ENCODE measurements at regions not wholly inside any gene's neighbourhood (a gene's known extent, or its start where the extent isn't known, plus 50 kb on each side); places are given as distances from the start of the nearest gene placed in this dataset.

- Histone ChIP-seq H3K79me2 (no peaks in the 10 kb centered on the region), H3K36me3 (ENCODE audit: control insufficient read depth, insufficient read depth, low read length) (no peaks in the 10 kb centered on the region), H3K27me3 (ENCODE audit: control insufficient read depth, insufficient read depth, low read length) (no peaks in the 10 kb centered on the region), H3K4me1 (no peaks in the 10 kb centered on the region), H3K9ac (no peak overlapping the region), H3K9me3 (ENCODE audit: control insufficient read depth, low read length) (no peaks in the 10 kb centered on the region), H3K27ac (no peak overlapping the region), H3K4me2 (ENCODE audit: low read length) (no peak overlapping the region), H3K4me3 (ENCODE audit: low read depth, low read length) (no peak overlapping the region), H2AFZ (no peak overlapping the region)
- TF ChIP-seq CTCF (IDR thresholded peaks at IDR 0.05): no peak
These were observed 92.0 kb downstream of the SPP2 start for GRCh38 chr2:234142530-234142929.

GRCh38 chr2:234139755-234140154 is 89.3 kb downstream of the SPP2 start:
- no peak overlapping the region for H3K27ac ChIP-seq
- no peaks in the 10 kb centered on the region for H3K79me2 ChIP-seq
- H3K4me2 ChIP-seq (ENCODE audit: low read length): no peak overlapping the region
- H3K9me3 ChIP-seq (ENCODE audit: control insufficient read depth, low read length): no peaks in the 10 kb centered on the region
- H3K27me3 ChIP-seq (ENCODE audit: control insufficient read depth, insufficient read depth, low read length): no peaks in the 10 kb centered on the region
- H3K4me3 ChIP-seq (ENCODE audit: low read depth, low read length): no peak overlapping the region
- H2AFZ ChIP-seq: no peak overlapping the region
- H3K4me1 ChIP-seq: no peaks in the 10 kb centered on the region
- TF ChIP-seq CTCF (IDR thresholded peaks at IDR 0.05): no peak
- H3K36me3 ChIP-seq (ENCODE audit: control insufficient read depth, insufficient read depth, low read length): no peaks in the 10 kb centered on the region
- no peak overlapping the region for H3K9ac ChIP-seq

DNA sequence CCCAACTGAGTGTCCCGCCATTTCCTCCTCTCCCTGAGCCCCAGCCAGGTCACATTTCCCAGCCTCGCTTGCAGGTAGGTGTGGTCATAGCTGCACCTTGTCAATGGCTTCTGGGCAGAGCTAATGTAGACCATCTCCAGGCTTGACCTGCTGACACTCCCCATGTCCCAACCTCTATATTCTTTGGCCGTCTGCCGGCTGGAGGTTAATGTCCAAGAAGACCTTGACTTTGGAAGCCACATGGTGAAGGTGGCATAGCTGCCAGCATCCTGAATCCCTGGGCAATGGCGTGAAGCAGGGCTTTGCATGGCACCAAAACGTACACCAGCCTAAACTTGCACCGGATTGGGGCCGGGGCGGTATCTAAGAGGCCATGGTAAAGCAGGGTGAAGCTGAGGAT is 88.3 kb downstream of the SPP2 start:
- Histone ChIP-seq H3K4me3 (ENCODE audit: low read depth, low read length) (no peak overlapping the region), H3K4me2 (ENCODE audit: low read length) (no peak overlapping the region), H3K9ac (no peak overlapping the region), H3K27ac (no peak overlapping the region), H3K79me2 (no peaks in the 10 kb centered on the region), H3K27me3 (ENCODE audit: control insufficient read depth, insufficient read depth, low read length) (no peaks in the 10 kb centered on the region), H2AFZ (no peak overlapping the region), H3K36me3 (ENCODE audit: control insufficient read depth, insufficient read depth, low read length) (no peaks in the 10 kb centered on the region), H3K9me3 (ENCODE audit: control insufficient read depth, low read length) (no peaks in the 10 kb centered on the region), H3K4me1 (no peaks in the 10 kb centered on the region)
- TF ChIP-seq CTCF (IDR thresholded peaks at IDR 0.05): no peak

- no peak overlapping the region for H3K4me3 ChIP-seq (ENCODE audit: low read depth, low read length)
- no peak for TF ChIP-seq CTCF (IDR thresholded peaks at IDR 0.05)
- H3K79me2 ChIP-seq: no peaks in the 10 kb centered on the region
- H2AFZ ChIP-seq: no peak overlapping the region
- no peak overlapping the region for H3K4me2 ChIP-seq (ENCODE audit: low read length)
- no peaks in the 10 kb centered on the region for H3K9me3 ChIP-seq (ENCODE audit: control insufficient read depth, low read length)
- no peaks in the 10 kb centered on the region for H3K27me3 ChIP-seq (ENCODE audit: control insufficient read depth, insufficient read depth, low read length)
- H3K9ac ChIP-seq: no peak overlapping the region
- H3K36me3 ChIP-seq (ENCODE audit: control insufficient read depth, insufficient read depth, low read length): no peaks in the 10 kb centered on the region
- no peak overlapping the region for H3K27ac ChIP-seq
- H3K4me1 ChIP-seq: no peaks in the 10 kb centered on the region
These were observed 87.0 kb downstream of the SPP2 start for GRCh38 chr2:234137400-234138014.

- Histone ChIP-seq H3K9ac (no peak overlapping the region), H3K27me3 (ENCODE audit: control insufficient read depth, insufficient read depth, low read length) (no peaks in the 10 kb centered on the region), H3K27ac (no peak overlapping the region), H3K4me3 (ENCODE audit: low read depth, low read length) (no peak overlapping the region), H3K4me2 (ENCODE audit: low read length) (no peak overlapping the region), H2AFZ (no peak overlapping the region), H3K4me1 (no peaks in the 10 kb centered on the region), H3K9me3 (ENCODE audit: control insufficient read depth, low read length) (no peaks in the 10 kb centered on the region), H3K79me2 (no peaks in the 10 kb centered on the region), H3K36me3 (ENCODE audit: control insufficient read depth, insufficient read depth, low read length) (no peaks in the 10 kb centered on the region)
- no peak for TF ChIP-seq CTCF (IDR thresholded peaks at IDR 0.05)
These were observed 86.0 kb downstream of the SPP2 start for GRCh38 chr2:234136461-234136860.

All from parathyroid adenoma (tissue), 2 donors.